GM23338 (cell line): ENCODE measurements at regions not wholly inside any gene's neighbourhood (a gene's known extent, or its start where the extent isn't known, plus 50 kb on each side); places are given as distances from the start of the nearest gene placed in this dataset.

Source experiments
- ATAC-seq: fragments of 200-7000 bp; cut with Tn5 transposase; 3 replicates; pipeline ENCODE4 v1.9.1; 2020
- DNase-seq: peaks from one replicate; pipeline ENCODE4 v3.0.0-alpha.2; 2015; ENCODE audit warnings: low spot score
- H2AFZ ChIP-seq: fragments of 200-600 bp; sonication (generic); 2 replicates; pipeline ENCODE4 v1.8.0; 2016; ENCODE audit warnings: antibody characterized with exemption, mild to moderate bottlenecking, moderate library complexity
- H3F3A ChIP-seq: fragments of 200-600 bp; sonication (generic); replicated peaks from 2 replicates; pipeline ENCODE4 v1.8.0; 2017; ENCODE audit warnings: antibody characterized with exemption, mixed run types, low read depth
- H3K27ac ChIP-seq: fragments of 200-600 bp; sonication (generic); 2 replicates; pipeline ENCODE4 v1.6.1; 2016; ENCODE audit warnings: low read depth
- H3K27me3 ChIP-seq: fragments of 200-600 bp; sonication (generic); 2 replicates; pipeline ENCODE4 v1.8.0; 2016; ENCODE audit warnings: mild to moderate bottlenecking, mixed run types, moderate library complexity; ENCODE audit not compliant: insufficient read depth
- H3K36me3 ChIP-seq: fragments of 200-600 bp; sonication (generic); 2 replicates; pipeline ENCODE4 v1.8.0; 2016; ENCODE audit warnings: mild to moderate bottlenecking; ENCODE audit not compliant: insufficient read depth
- H3K4me1 ChIP-seq: fragments of 200-600 bp; sonication (generic); 2 replicates; pipeline ENCODE4 v1.8.0; 2016; ENCODE audit warnings: mild to moderate bottlenecking, moderate library complexity; ENCODE audit not compliant: insufficient read depth
- H3K4me2 ChIP-seq: fragments of 200-600 bp; sonication (generic); 2 replicates; pipeline ENCODE4 v1.7.1; 2017; ENCODE audit warnings: mixed run types
- H3K4me3 ChIP-seq: fragments of 200-600 bp; sonication (generic); 2 replicates; pipeline ENCODE4 v1.6.1; 2016; ENCODE audit warnings: mixed run types
- H3K79me2 ChIP-seq: fragments of 200-600 bp; sonication (generic); replicated peaks from 2 replicates; pipeline ENCODE4 v1.8.0; 2017; ENCODE audit warnings: mild to moderate bottlenecking; ENCODE audit not compliant: insufficient read depth
- H3K9me2 ChIP-seq: fragments of 200-600 bp; sonication (generic); 2 replicates; pipeline ENCODE4 v1.8.0; 2017; ENCODE audit not compliant: insufficient read depth
- H4K20me1 ChIP-seq: fragments of 200-600 bp; sonication (generic); replicated peaks from 2 replicates; pipeline ENCODE4 v1.8.0; 2017; ENCODE audit warnings: mild to moderate bottlenecking; ENCODE audit not compliant: insufficient read depth
- H3K27ac Mint-ChIP-seq: 2 replicates; pipeline ENCODE4 v1.8.0; 2020; ENCODE audit warnings: inconsistent platforms, mild to moderate bottlenecking, moderate library complexity, mixed read lengths
- H3K27me3 Mint-ChIP-seq: 3 replicates; pipeline ENCODE4 v1.8.0; 2022; ENCODE audit warnings: low read depth, mild to moderate bottlenecking, moderate library complexity, mixed read lengths, inconsistent platforms; ENCODE audit not compliant: insufficient read depth, poor library complexity
- H3K36me3 Mint-ChIP-seq: 3 replicates; pipeline ENCODE4 v1.8.0; 2021; ENCODE audit warnings: low read depth, mild to moderate bottlenecking, inconsistent platforms, moderate library complexity, mixed read lengths
- H3K4me1 Mint-ChIP-seq: 3 replicates; pipeline ENCODE4 v1.8.0; 2020; ENCODE audit warnings: mild to moderate bottlenecking, inconsistent platforms, mixed read lengths
- H3K4me3 Mint-ChIP-seq: 3 replicates; pipeline ENCODE4 v1.8.0; 2021; ENCODE audit warnings: moderate library complexity, mild to moderate bottlenecking, inconsistent platforms, mixed read lengths
- H3K9me3 Mint-ChIP-seq: 3 replicates; pipeline ENCODE4 v1.8.0; 2020; ENCODE audit warnings: moderate library complexity, mild to moderate bottlenecking, inconsistent platforms, mixed read lengths
- CREB1 ChIP-seq: fragments of 250-450 bp; sonication (Bioruptor Pico); IDR thresholded peaks from 2 replicates; pipeline ENCODE4 v1.5.0; 2020; ENCODE audit warnings: low read depth, mild to moderate bottlenecking, moderate library complexity
- CTCF ChIP-seq, 2 experiments: fragments of 200-600 bp in 1 of 2; sonication (generic) in 1 of 2; conservative IDR thresholded peaks; 2 replicates each; pipeline versions ENCODE4 v1.5.1 to v1.6.1; 2016 to 2017; ENCODE audit warnings: antibody characterized with exemption in 2 of 2, low read depth in 2 of 2, mild to moderate bottlenecking in 2 of 2, moderate library complexity in 1 of 2
- ETS1 ChIP-seq: IDR thresholded peaks from 2 replicates; pipeline ENCODE4 v1.6.1; 2016; ENCODE audit warnings: antibody characterized with exemption
- EZH2 ChIP-seq: fragments of 200-600 bp; sonication (generic); IDR thresholded peaks from one replicate; pipeline ENCODE4 v1.8.0; 2017; ENCODE audit warnings: antibody characterized with exemption, mild to moderate bottlenecking, low read depth; ENCODE audit not compliant: unreplicated experiment
- EZH2phosphoT487 ChIP-seq: fragments of 200-600 bp; sonication (generic); IDR thresholded peaks from one replicate; pipeline ENCODE4 v1.8.1; 2018; ENCODE audit warnings: antibody characterized with exemption; ENCODE audit not compliant: unreplicated experiment
- JUNB ChIP-seq: IDR thresholded peaks from one replicate; pipeline ENCODE4 v1.6.1; 2016; ENCODE audit warnings: antibody characterized with exemption; ENCODE audit not compliant: unreplicated experiment
- NANOG ChIP-seq: IDR thresholded peaks from 2 replicates; pipeline ENCODE4 v1.6.1; 2016; ENCODE audit warnings: antibody characterized with exemption, borderline replicate concordance
- POLR2AphosphoS5 ChIP-seq: IDR thresholded peaks from 2 replicates; pipeline ENCODE4 v1.6.1; 2016; ENCODE audit warnings: antibody characterized with exemption, low read depth
- REST ChIP-seq: IDR thresholded peaks from one replicate; pipeline ENCODE4 v1.6.1; 2018; ENCODE audit warnings: antibody characterized with exemption; ENCODE audit not compliant: unreplicated experiment
- STAT1 ChIP-seq: IDR thresholded peaks from one replicate; pipeline ENCODE4 v1.6.1; 2016; ENCODE audit warnings: antibody characterized with exemption; ENCODE audit not compliant: unreplicated experiment
- ZNF114 ChIP-seq: fragments of 250-450 bp; sonication (Bioruptor Pico); IDR thresholded peaks from 2 replicates; pipeline ENCODE4 v1.5.0; 2020; ENCODE audit warnings: mild to moderate bottlenecking, moderate library complexity
- ZNF331 ChIP-seq: fragments of 250-450 bp; sonication (Bioruptor Pico); IDR thresholded peaks from 2 replicates; pipeline ENCODE4 v1.5.0; 2020; ENCODE audit warnings: low read depth, mild to moderate bottlenecking, moderate library complexity
- ZNF462 ChIP-seq: fragments of 250-450 bp; sonication (Bioruptor Pico); IDR thresholded peaks from 2 replicates; pipeline ENCODE4 v1.5.0; 2020; ENCODE audit warnings: mild to moderate bottlenecking, moderate library complexity

GRCh38 chr20:50398821-50399554 is 111.2 kb upstream of the PTPN1 start:
- no peak overlapping the region for H3K27ac ChIP-seq
- no peaks in the 10 kb centered on the region for H3K27me3 ChIP-seq
- H3K4me2 ChIP-seq: no peak overlapping the region
- Mint-ChIP-seq H3K4me3 (no peak overlapping the region), H3K9me3 (no peaks in the 10 kb centered on the region), H3K27me3 (peaks cover 8% of the 10 kb centered on the region), H3K36me3 (no peaks in the 10 kb centered on the region), H3K4me1 (peaks cover 14% of the 10 kb centered on the region), H3K27ac (no peak overlapping the region)
- no peak overlapping the region for H3K4me3 ChIP-seq
- H3F3A ChIP-seq: no peaks in the 10 kb centered on the region
- H3K79me2 ChIP-seq: no peaks in the 10 kb centered on the region
- H4K20me1 ChIP-seq: no peaks in the 10 kb centered on the region
- H2AFZ ChIP-seq: no peak overlapping the region
- no peaks in the 10 kb centered on the region for H3K36me3 ChIP-seq
- no peaks in the 10 kb centered on the region for H3K9me2 ChIP-seq
- TF ChIP-seq EZH2phosphoT487 (no peak), CTCF (conservative IDR thresholded peaks at IDR 0.05; ENCODE audit: low read depth in 2 of 2) (no peak), STAT1 (no peak), ZNF114 (no peak), ETS1 (no peak), POLR2AphosphoS5 (no peak), JUNB (no peak), ZNF331 (CRISPR knock-in tag) (no peak), REST (no peak), EZH2 (no peak), CREB1 (CRISPR knock-in tag) (no peak), ZNF462 (CRISPR knock-in tag) (no peak), NANOG (no peak)
- ATAC-seq (no peak), DNase-seq (no peak)
- no peaks in the 10 kb centered on the region for H3K4me1 ChIP-seq
